Karpas-422 (cell line): ENCODE measurements at regions not wholly inside any gene's neighbourhood (a gene's known extent, or its start where the extent isn't known, plus 50 kb on each side); places are given as distances from the start of the nearest gene placed in this dataset.

Experiments
- DNase-seq: peaks from one replicate; pipeline ENCODE4 v3.0.0-alpha.2; 2015
- H2AFZ ChIP-seq: fragments of 200-600 bp; sonication (generic); 2 replicates; pipeline ENCODE4 v1.6.1; 2014; ENCODE audit warnings: antibody characterized with exemption, low read length, mixed read lengths
- H3K27ac ChIP-seq: fragments of 200-600 bp; sonication (generic); 2 replicates; pipeline ENCODE4 v1.5.1; 2014; ENCODE audit warnings: mild to moderate bottlenecking, low read length, moderate library complexity
- H3K27me3 ChIP-seq: fragments of 200-600 bp; sonication (generic); 2 replicates; pipeline ENCODE4 v1.6.1; 2014; ENCODE audit warnings: low read length, mixed read lengths
- H3K36me3 ChIP-seq: fragments of 200-600 bp; sonication (generic); 2 replicates; pipeline ENCODE4 v1.6.1; 2014; ENCODE audit warnings: low read length, mixed read lengths; ENCODE audit not compliant: insufficient read depth
- H3K4me1 ChIP-seq: fragments of 200-600 bp; sonication (generic); 2 replicates; pipeline ENCODE4 v1.6.1; 2014; ENCODE audit warnings: mild to moderate bottlenecking, low read length, mixed read lengths
- H3K4me2 ChIP-seq: fragments of 200-600 bp; sonication (generic); 2 replicates; pipeline ENCODE4 v1.6.1; 2014; ENCODE audit warnings: low read length, low read depth, mild to moderate bottlenecking; ENCODE audit not compliant: poor library complexity, severe bottlenecking
- H3K4me3 ChIP-seq: fragments of 200-600 bp; sonication (generic); 2 replicates; pipeline ENCODE4 v1.5.1; 2014; ENCODE audit warnings: mild to moderate bottlenecking, antibody characterized with exemption, low read length, mixed read lengths
- H3K79me2 ChIP-seq: fragments of 200-600 bp; sonication (generic); 2 replicates; pipeline ENCODE4 v1.6.1; 2014; ENCODE audit warnings: mild to moderate bottlenecking, low read length, mixed read lengths
- H3K9ac ChIP-seq: fragments of 200-600 bp; sonication (generic); 2 replicates; pipeline ENCODE4 v1.6.0; 2014; ENCODE audit warnings: low read length
- H3K9me2 ChIP-seq: fragments of 200-600 bp; sonication (generic), shearing (Covaris generic); replicated peaks from 2 replicates; pipeline ENCODE4 v1.6.0; 2014; ENCODE audit warnings: mild to moderate bottlenecking, low read length, moderate library complexity; ENCODE audit not compliant: insufficient read depth
- H3K9me3 ChIP-seq: fragments of 300-700, 200-600 bp; sonication (generic); 2 replicates; pipeline ENCODE4 v1.6.1; 2014; ENCODE audit warnings: low read length, mixed read lengths
- H4K20me1 ChIP-seq: fragments of 200-600 bp; sonication (generic); 2 replicates; pipeline ENCODE4 v1.6.1; 2014; ENCODE audit warnings: mild to moderate bottlenecking, antibody characterized with exemption, low read length, low read depth; ENCODE audit not compliant: insufficient read depth

DNA sequence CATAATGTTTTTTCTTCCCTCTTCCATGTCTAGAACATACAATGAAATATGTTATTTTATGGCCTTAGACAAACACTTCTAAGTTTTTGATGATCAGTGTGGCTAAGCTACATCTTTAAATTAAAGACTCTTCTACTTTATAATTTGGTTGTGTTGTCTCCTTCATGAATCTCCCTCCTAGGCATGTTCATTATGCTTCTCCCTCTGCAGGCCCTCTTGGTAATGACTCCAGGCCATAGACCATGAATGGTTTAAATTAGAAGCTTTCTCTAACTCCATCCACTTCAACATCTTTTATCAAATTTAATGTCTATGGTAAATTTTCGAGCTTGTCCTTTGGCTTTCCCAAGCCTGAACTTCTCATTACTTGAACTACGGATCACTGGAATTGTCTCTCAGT, 342.7 kb upstream of the ADAMTS16 start:
- H3K9ac ChIP-seq = no peak overlapping the region

DNA sequence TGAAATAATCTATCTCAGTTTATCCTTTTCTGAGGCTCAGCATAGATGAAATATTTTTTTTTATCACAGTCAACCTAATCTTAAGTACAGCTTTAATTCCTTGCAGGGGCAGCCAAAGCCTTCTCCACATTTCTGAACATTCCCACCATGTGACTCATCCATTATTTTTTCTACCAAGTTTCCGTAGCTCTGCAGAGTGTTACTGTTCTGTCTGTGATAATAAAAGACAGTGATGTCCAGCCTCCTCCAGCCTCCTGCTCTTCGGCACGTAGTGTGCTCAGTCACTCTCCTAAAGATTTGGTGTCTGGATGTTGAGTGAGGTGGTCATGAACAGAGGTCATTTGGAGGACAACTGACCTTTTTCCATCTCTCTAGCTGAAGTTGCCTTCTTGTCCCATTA, 338.1 kb upstream of the ADAMTS16 start:
- Histone ChIP-seq H3K9ac (no peak overlapping the region), H3K4me2 (no peak overlapping the region), H4K20me1 (no peaks in the 10 kb centered on the region), H3K36me3 (no peaks in the 10 kb centered on the region), H3K9me2 (no peaks in the 10 kb centered on the region; the same call in 1 of the 2 replicates), H3K9me3 (peaks cover 9% of the 10 kb centered on the region), H3K79me2 (no peaks in the 10 kb centered on the region), H3K4me3 (no peak overlapping the region), H3K27ac (no peak overlapping the region), H3K27me3 (no peaks in the 10 kb centered on the region), H3K4me1 (no peaks in the 10 kb centered on the region), H2AFZ (no peak overlapping the region)
- no peak for DNase-seq

More for the DNA sequence above, 342.7 kb upstream of the ADAMTS16 start:
- H3K27me3 ChIP-seq = no peaks in the 10 kb centered on the region
- H4K20me1 ChIP-seq = no peaks in the 10 kb centered on the region
- H3K4me2 ChIP-seq = no peak overlapping the region
- no peaks in the 10 kb centered on the region; the same call in 1 of the 2 replicates for H3K9me2 ChIP-seq
- H3K4me1 ChIP-seq = no peaks in the 10 kb centered on the region
- no peak overlapping the region for H3K27ac ChIP-seq
- no peaks in the 10 kb centered on the region for H3K79me2 ChIP-seq
- H3K9me3 ChIP-seq = peaks cover 9% of the 10 kb centered on the region; the same call in 1 of the 2 replicates
- no peaks in the 10 kb centered on the region for H3K36me3 ChIP-seq
- no peak for DNase-seq
- no peak overlapping the region for H2AFZ ChIP-seq
- no peak overlapping the region for H3K4me3 ChIP-seq

DNA sequence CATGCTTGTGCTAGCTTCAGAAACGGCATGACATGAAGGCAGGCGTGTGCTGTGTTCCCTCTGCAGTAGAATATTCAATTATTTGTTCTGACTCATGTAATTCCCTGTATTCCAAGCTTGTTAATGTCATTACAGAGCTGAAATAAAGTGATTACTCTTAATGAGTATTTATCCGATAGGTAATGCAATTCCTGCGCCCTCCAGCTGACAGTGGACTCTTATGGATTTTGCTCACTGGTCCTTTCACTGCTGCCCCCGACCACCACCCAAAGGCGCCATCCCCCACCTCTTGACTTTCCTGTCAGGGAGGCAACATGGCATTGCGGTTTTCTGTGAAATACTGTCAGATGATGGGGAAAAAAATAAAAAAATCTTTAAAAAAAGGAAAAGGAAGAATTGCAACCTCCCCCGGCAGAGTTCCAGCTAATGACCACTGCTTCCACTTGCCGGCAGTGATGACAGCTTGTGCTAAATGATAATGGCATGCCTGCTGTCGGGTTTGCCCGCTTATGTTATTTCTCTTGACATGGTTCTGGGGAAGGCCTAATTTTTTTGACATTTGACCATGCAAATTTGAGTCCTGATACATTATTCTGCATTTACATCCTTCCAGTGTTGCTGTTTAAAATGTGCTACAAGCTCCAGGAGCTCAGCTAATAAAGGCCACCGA, 335.3 kb upstream of the ADAMTS16 start:
- no peaks in the 10 kb centered on the region for H3K36me3 ChIP-seq
- H4K20me1 ChIP-seq = no peaks in the 10 kb centered on the region
- no peaks in the 10 kb centered on the region for H3K9me2 ChIP-seq
- no peaks in the 10 kb centered on the region for H3K79me2 ChIP-seq
- H3K4me2 ChIP-seq = no peak overlapping the region
- no peak overlapping the region for H3K27ac ChIP-seq
- no peak overlapping the region for H2AFZ ChIP-seq
- no peak overlapping the region for H3K4me3 ChIP-seq
- no peaks in the 10 kb centered on the region for H3K27me3 ChIP-seq
- no peak for DNase-seq
- no peak overlapping the region for H3K9ac ChIP-seq
- no peaks in the 10 kb centered on the region; the same call in none of the 2 replicates for H3K9me3 ChIP-seq
- no peaks in the 10 kb centered on the region for H3K4me1 ChIP-seq

DNA sequence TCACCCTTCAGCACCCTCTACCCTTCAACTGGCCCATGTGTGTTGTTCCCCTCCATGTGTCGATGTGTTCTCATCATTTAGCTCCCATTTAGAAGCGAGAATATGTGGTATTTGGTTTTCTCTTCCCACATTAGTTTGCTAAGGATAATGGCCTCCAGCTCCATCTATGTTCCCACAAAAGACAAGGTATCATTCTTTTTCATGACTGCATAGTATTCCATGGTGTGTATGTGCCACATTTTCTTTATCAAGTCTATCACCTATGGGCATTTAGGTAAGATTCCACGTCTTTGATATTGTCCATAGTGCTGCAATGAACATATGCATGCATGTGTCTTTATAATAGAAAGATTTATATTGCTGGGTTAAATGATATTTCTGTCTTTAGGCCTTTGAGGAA, 325.1 kb upstream of the ADAMTS16 start:
- no peak overlapping the region for H2AFZ ChIP-seq
- DNase-seq = no peak

DNA sequence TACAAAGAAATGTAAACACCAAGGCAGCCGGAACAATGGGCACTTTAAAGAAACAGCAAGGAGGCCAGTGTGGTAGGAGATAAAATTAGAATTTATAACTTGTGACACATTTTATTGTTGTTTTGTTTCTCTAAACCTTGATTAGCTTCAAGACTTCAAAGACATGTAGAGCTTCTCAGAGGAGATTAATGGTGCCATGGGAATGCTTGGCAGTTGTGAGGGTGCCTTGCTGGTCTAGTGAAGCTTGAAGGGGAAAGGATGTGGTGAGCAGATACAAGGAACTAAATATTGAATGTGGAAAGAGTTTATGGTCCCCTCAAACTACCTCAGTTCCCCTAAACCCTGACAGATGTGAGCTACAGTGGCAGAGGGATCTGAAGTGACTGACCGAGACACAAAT, 322.4 kb upstream of the ADAMTS16 start:
- H3K4me2 ChIP-seq = no peak overlapping the region
- H3K9me3 ChIP-seq = peaks cover 9% of the 10 kb centered on the region
- no peak overlapping the region for H2AFZ ChIP-seq
- no peak overlapping the region for H3K9ac ChIP-seq
- no peak overlapping the region for H3K4me3 ChIP-seq
- no peaks in the 10 kb centered on the region for H3K79me2 ChIP-seq
- H3K27ac ChIP-seq = no peak overlapping the region
- H3K4me1 ChIP-seq = no peaks in the 10 kb centered on the region
- no peaks in the 10 kb centered on the region for H3K27me3 ChIP-seq
- no peaks in the 10 kb centered on the region for H4K20me1 ChIP-seq
- H3K36me3 ChIP-seq = no peaks in the 10 kb centered on the region
- no peak for DNase-seq
- no peaks in the 10 kb centered on the region for H3K9me2 ChIP-seq

More for the DNA sequence above, 325.1 kb upstream of the ADAMTS16 start:
- Histone ChIP-seq H3K79me2 (no peaks in the 10 kb centered on the region), H3K27me3 (no peaks in the 10 kb centered on the region), H3K4me1 (no peaks in the 10 kb centered on the region), H3K9ac (no peak overlapping the region), H3K4me2 (no peak overlapping the region), H3K9me3 (peaks cover 14% of the 10 kb centered on the region), H3K4me3 (no peak overlapping the region), H4K20me1 (no peaks in the 10 kb centered on the region), H3K27ac (no peak overlapping the region), H3K9me2 (no peaks in the 10 kb centered on the region), H3K36me3 (no peaks in the 10 kb centered on the region)

DNA sequence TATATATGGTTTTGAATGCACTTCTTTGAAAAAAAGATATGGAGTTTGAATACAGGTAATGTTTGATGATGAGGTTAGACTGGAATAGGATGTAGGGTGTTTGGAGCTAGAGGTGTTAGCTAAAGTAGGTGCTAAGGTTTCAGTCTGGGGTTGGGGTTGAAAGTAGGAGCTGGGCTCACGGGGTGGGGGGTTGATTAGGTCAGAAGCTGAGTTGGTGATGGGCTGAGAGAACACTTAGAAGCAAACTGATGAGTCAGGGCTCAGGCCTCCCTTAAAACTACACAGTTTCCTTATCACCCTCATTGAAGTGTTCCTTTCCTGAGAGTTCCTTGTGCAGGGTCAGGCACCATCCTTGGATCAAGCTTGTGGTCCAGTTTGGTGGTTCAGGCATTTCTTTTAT, 308.8 kb upstream of the ADAMTS16 start:
- Histone ChIP-seq H3K36me3 (no peaks in the 10 kb centered on the region), H3K27ac (no peak overlapping the region)

DNA sequence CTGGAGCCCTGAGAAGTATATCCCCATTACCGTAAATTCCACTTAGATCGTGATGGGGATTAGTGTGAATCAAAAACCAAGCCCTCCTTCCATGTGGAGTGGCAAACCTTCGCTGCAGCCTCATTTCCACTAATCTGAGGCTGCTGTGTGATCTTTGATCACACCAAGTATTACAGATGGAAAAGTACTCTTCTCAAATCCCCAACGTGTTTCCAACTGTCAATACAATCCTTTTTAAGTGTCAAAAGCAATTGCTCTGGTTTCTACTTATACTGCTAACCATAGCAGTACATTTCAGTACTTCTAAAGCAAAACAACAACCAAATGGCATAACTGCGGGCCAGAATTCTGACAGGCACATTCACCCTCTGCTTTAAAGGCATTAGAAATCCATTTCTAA, 307.7 kb upstream of the ADAMTS16 start:
- no peaks in the 10 kb centered on the region for H3K36me3 ChIP-seq
- no peak for DNase-seq

More for the DNA sequence above, 308.8 kb upstream of the ADAMTS16 start:
- Histone ChIP-seq H3K4me1 (no peaks in the 10 kb centered on the region), H4K20me1 (no peaks in the 10 kb centered on the region), H3K27me3 (no peaks in the 10 kb centered on the region), H3K9ac (no peak overlapping the region), H3K4me3 (no peak overlapping the region), H3K79me2 (no peaks in the 10 kb centered on the region), H3K9me3 (no peaks in the 10 kb centered on the region), H3K9me2 (no peaks in the 10 kb centered on the region; the same call in 1 of the 2 replicates), H3K4me2 (no peak overlapping the region), H2AFZ (no peak overlapping the region)
- no peak for DNase-seq

DNA sequence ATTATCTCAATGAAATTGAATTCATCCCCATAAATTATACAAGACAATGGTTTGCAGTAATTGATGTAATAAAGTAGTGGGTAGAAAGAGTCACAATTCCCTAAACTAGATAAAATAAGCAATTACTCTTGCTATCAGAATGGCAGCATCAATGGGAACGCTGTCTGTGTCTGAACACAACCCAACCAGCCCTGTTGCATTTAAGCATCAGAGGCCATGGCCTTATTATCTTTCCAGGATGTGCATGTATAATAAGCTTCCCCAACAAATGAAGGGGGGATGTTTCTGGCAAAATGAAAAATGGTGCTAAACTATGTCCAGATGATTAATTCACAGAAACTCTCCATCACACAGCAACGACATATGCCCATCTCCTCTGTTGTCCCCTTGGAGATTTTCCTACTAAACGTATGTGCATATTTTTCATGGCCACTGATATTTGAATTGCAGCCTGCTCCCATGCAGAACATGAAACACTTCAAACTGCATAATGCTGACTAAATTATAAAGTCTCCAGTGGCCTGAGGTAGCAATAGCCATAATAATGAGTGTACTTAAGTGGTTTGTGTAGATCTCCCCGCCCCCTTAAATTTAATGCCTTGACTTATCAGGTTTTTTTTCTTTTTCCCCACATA, 306.9 kb upstream of the ADAMTS16 start:
- no peaks in the 10 kb centered on the region; the same call in 1 of the 2 replicates for H3K9me2 ChIP-seq
- no peaks in the 10 kb centered on the region for H3K27me3 ChIP-seq
- no peak overlapping the region for H3K9ac ChIP-seq
- H3K36me3 ChIP-seq = no peaks in the 10 kb centered on the region
- H3K4me2 ChIP-seq = no peak overlapping the region
- H3K79me2 ChIP-seq = no peaks in the 10 kb centered on the region
- H3K4me3 ChIP-seq = no peak overlapping the region
- no peaks in the 10 kb centered on the region for H4K20me1 ChIP-seq
- H3K4me1 ChIP-seq = no peaks in the 10 kb centered on the region
- H2AFZ ChIP-seq = no peak overlapping the region
- no peak overlapping the region for H3K27ac ChIP-seq
- no peaks in the 10 kb centered on the region for H3K9me3 ChIP-seq
- DNase-seq = no peak

More for the DNA sequence above, 307.7 kb upstream of the ADAMTS16 start:
- H3K4me3 ChIP-seq = no peak overlapping the region
- H3K9me2 ChIP-seq = no peaks in the 10 kb centered on the region; the same call in 1 of the 2 replicates
- H3K27me3 ChIP-seq = no peaks in the 10 kb centered on the region
- no peaks in the 10 kb centered on the region for H3K79me2 ChIP-seq
- H3K27ac ChIP-seq = no peak overlapping the region
- no peak overlapping the region for H3K9ac ChIP-seq
- H3K9me3 ChIP-seq = no peaks in the 10 kb centered on the region
- no peak overlapping the region for H2AFZ ChIP-seq
- H4K20me1 ChIP-seq = no peaks in the 10 kb centered on the region
- no peaks in the 10 kb centered on the region for H3K4me1 ChIP-seq
- H3K4me2 ChIP-seq = no peak overlapping the region
